DMS153 treated with DMSO at 0.1 percent for 48 hours (cell line): ENCODE measurements at regions not wholly inside any gene's neighbourhood (a gene's known extent, or its start where the extent isn't known, plus 50 kb on each side); places are given as distances from the start of the nearest gene placed in this dataset.

Experiments used
- DNase-seq: peaks from one replicate; lab custom pipeline; 2025; ENCODE audit not compliant: unreplicated experiment; lab: John Stamatoyannopoulos, UW

DNA sequence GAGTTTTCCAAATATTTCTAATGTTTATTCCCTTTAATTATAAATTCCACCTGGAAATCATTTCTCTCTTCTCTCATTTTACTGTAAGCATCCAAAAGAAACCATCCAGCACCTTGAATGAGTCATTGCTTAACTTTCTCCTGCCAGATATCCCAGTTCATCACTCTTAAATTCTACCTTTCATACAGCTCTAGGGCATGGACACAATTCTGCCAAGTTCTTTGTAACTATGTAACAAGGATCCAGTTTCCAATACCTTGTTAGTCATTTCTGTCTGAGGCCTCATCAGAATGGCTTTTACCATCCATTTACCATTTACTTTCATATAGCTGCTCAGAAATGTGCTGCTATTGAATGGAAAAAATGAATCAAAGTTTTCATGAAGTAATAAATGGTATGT, 455.4 kb upstream of the TENM4 start:
- no peak for DNase-seq

DNA sequence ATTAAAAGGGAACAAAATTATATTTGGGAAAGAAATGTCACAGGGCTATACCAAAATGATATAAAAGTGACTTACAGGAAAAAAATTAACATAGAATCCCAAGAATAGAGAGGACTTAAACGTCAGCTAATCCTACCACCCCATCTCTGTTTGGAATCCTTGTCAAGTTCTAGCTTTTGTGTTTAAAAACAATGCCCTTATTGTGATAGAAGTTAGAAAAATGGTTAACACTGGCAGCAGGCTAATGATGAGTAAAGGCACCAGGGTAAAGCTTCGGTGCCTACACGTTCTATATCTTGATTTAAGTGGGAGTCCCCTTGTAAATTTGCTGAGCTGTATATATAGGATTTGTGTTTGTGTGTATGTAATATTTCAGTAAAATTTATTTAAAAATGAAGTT, 453.3 kb upstream of the TENM4 start:
- DNase-seq, result no peak

DNA sequence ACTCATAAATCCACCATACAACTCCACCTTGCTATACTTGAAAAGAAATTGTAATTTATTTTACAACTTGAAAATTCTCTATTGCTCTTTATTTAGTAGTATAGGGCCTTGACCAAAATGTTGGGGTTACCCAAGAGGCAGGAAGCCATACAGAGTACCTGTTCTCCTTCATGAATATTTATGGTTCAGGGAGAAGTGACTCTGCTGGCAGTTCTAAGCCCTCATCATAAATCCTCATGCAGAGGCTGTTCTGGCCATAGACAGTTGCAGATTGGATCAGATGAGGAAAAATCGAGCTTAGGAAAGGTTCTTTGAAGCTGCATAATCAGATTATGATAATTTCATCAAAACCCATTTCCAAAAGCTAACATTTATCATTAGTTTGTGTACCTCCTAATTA, 449.4 kb upstream of the TENM4 start:
- DNase-seq, result no peak

DNA sequence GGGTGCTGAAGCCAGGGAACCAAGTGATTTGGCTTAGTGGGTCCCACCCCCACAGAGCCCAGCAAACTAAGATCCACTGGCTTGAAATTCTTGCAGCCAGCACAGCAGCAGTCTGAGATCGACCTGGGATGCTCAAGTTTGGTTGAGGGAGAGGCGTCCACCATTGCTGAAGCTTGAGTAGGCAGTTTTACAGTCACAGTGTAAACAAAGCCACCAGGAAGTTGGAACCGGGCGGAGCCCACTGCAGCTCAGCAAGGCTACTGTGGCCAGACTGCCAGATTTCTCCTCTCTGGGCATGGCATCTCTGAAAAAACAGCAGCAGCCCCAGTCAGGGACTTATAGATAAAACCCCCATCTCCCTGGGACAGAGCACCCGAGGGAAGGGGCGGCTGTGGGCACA, 424.1 kb upstream of the TENM4 start:
- no peak for DNase-seq

DNA sequence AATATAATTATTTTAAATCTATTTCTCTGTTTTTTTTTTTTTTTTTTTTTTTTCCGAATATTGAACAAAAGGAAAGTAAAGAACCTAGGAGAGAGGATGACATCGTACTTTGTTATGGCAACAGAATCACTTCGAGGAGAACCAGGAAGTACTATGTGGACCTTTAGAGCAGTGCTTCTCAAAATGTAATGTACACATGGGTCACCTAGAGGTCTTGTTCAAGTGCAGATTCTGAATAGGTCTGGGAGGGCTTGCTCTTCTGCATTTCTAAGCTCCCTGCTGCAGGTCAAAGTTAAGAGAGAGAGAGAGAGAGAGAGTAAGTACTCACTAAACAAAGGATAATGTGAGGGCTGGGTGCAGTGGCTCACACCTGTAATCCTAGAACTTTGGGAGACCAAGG, 419.5 kb upstream of the TENM4 start:
- no peak for DNase-seq

DNA sequence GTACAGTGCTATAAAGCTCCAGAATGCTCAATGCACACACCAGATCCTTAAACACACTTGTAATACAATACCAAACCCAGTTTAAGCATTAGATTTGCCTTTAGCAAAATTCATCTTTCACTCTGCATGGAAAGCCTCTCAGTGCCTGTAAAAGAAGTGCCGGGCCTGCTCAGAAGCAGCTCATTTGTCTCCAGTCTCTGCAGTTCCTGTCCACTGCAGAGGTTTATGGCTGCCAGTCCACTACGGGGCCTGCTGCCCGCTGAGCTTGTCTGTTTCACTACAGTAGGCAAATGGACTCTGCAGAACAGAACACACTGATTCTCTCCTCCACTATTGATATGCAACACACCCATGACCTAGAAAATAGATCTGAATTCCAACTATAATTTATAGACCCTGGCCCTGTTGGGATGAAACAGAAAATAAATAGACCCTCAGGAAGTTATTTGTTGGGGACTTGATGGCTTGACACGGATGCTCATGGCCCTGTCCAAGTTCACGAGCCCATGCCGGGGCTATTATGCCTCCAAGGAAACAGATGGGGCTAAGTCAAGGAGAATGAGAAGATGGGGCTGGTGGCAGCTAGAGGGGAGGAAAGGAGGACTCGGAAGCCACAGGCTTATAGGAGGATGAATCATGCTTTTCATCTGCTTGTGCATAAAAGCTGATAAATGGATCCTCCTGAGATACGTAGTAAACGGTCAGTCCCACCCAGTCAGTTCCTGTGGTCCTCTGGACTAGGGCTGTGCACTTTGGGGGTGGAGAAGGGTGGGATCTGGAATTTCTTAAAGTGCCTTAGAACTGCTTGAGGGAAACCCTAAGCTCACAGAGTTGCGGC, 416.8 kb upstream of the TENM4 start:
- DNase-seq, result no peak

DNA sequence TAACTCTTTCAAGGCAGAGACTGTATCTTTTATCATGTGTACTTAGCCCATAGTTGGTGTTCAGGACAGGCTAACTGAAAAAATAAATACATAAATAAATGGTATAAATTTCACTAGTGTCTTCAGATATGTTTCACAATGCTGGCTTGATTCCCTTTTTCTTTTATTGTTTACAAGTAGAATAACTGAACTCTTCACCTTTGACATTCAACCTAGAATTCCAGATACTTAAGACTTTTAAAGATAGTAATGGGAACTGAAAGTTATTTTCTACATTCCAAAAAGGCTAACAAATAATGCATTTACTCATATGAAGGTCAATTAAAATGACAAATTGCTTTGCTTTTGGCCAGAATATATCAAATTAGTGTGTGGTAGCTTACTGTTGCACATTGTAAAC, 411.3 kb upstream of the TENM4 start:
- DNase-seq, result no peak

DNA sequence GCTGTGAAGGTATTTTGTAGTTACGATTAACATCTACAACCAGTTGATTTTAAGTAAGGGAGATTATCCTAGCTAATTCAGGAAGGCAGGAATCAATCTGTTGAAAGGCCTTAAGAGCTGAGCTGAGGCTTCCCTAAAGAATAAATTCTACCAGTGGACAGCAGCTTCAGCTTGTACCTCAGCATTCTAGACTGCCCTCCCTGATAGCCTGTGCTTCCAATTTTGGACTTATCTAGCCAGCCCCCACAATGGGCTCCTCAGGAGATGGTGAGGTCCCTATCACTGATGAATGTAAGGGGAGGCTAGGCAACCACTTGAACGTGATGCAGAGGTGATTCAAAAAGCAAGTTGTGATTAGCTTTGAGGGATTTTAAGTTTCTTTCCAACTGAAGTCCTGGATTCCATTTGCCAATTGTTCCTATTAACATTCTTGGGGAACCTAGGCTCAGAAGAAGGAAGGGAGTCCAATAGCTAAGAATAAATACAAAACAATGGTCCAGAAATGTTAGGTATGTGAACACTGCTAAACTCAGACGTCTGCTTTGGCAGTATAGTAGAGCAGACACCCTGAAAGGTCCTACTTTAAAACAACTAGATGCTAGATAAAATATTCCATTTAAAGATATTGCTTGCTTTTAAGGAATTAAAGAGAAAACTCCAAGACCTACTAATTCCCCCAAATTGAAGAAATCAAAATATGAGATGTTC, 404.3 kb upstream of the TENM4 start:
- no peak for DNase-seq

DNA sequence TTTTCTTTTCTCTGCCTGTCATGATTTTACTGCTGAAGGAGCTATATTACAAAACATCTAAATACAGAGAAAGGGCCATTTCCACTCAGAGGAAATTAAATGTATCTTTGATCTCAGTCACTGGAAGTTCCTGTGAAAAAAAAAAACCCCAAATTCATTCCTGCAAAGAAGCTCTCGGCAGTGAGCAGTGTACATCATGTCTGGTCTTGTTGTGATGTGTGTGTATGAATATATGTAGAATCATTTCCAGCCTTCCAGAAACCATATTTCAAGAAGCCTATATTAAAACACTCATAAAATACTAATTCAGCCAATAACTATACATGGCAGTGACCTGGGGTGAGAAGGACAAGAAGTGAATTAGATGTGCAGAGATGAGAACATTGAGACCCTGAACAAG, 393.2 kb upstream of the TENM4 start:
- no peak for DNase-seq

DNA sequence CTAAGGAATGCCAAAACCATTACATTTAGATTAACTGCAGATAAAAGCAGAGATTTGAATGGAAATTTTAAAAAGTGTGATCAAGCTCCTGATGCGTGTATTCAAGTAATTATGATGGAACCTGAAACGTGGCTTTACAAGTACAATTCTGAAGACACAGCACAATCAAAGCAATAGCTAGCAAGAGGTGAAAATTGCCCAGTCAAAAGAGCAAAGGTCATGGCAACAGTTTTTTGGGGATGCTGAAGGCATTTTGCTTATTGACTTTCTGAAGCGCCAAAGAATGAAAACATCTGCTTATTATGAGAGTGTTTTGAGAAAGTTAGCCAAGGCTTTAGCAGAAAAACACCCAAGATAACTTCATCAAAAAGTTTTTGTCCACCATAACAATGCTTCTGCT, 389.6 kb upstream of the TENM4 start:
- DNase-seq, result no peak

DNA sequence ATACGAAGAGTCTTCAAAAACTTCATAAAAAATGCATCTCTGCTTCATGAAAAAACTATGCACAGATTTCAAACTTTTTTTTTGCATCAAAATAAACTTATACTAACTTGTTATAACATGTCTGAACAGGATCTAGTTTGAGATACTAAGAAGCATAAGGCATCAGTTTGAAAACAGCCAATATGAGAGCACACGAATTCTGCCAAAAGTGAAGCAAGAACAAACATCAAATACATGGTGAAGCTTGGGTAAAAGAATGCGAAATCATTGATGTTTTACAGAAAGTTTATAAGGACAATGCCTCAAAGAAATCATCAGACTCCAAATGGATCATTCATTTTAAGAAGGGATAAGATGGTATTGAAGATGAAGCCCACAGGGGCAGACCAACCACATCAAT, 389.1 kb upstream of the TENM4 start:
- no peak for DNase-seq

DNA sequence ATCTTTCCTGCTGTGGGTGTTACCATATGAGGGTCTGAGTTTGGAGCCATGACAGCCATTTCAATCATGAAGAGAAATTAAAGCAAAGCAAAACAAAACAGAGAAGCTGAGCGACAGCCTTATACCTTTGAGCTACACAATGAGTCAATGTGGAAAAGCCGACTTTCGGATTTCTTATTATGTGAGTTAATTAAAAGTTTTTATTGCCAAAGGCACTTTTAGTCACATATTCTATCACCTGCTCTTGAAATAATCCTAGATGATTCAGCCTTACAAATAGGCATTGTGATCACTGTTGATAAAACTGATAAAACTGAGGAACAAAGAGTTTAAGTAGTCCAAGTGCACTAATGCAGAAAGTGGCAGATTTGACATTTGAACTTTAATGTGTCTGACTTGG, 381.9 kb upstream of the TENM4 start:
- DNase-seq, result no peak

DNA sequence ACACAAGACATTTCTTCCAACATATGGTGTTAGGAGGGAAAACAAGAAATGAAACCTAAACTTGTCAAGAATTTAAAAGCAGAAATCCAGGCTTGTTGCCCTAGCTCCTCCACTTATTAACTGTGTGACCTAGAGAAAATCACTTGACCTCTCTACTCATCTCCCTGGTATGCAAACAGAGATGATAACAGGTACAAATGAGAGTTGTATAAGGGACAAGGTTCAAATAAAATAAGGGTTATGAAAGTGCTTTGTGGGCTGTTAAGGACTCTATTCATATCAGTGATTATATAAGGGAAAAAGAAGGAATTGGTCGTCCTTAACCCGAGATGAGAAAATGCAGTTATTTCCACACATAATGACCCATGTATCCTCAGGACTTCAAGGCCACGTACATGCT, 372.7 kb upstream of the TENM4 start:
- DNase-seq, result no peak

DNA sequence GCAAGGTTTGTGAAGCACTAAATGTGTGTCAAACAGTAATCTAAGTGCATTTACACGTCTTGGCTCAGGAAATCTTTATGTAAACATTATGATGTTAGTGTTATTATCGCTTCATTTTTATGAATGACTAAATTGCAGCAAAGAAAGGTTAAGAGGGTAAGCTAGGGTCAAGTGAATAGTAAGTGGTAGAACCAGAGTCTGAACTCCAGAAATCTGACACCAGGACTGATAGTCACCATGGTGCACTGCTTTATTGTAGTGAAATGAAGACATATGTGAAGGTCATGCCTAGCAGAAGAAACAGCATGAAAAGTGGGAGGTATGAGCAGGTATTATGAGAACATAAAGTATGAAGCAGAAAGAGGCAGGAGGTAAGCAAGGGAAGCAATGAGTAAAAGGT, 368.7 kb upstream of the TENM4 start:
- no peak for DNase-seq

DNA sequence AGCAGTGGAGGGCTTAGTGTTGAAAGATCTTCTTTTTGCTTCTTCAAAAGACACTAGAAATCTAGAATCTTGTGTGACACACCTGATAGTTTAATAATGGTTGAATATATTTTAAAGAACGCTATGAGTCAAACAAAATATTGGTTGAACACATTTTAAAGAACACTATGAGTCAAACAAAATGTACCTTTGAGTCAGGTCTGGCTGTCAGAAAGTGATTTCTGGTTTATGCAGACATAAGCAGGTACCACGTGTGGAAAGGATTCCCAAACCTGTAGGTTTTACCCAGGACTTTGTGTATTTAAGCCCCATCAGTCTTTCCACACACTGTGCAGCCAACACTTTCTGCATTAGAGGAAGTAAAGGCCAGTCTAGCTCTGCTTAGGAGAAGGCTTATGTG, 366.7 kb upstream of the TENM4 start:
- DNase-seq, result no peak

DNA sequence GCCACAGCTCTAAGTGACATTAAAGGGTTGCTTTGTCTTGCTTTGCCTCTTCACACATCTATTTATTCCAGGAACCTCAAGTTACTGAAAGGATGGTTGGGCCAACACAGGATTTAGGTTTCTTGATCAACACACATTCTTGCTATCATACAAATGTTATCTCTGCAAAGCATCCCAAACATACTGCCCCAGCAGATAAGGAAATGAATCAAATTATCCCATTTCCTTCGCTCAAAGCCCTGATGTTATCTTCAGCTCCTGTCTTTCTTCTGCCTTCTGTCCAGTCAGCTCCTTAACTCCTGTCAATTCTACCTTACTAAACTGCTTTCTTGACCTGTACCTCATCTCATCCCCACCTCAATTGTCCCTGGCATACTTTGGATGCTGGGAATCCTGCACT, 355.9 kb upstream of the TENM4 start:
- no peak for DNase-seq

DNA sequence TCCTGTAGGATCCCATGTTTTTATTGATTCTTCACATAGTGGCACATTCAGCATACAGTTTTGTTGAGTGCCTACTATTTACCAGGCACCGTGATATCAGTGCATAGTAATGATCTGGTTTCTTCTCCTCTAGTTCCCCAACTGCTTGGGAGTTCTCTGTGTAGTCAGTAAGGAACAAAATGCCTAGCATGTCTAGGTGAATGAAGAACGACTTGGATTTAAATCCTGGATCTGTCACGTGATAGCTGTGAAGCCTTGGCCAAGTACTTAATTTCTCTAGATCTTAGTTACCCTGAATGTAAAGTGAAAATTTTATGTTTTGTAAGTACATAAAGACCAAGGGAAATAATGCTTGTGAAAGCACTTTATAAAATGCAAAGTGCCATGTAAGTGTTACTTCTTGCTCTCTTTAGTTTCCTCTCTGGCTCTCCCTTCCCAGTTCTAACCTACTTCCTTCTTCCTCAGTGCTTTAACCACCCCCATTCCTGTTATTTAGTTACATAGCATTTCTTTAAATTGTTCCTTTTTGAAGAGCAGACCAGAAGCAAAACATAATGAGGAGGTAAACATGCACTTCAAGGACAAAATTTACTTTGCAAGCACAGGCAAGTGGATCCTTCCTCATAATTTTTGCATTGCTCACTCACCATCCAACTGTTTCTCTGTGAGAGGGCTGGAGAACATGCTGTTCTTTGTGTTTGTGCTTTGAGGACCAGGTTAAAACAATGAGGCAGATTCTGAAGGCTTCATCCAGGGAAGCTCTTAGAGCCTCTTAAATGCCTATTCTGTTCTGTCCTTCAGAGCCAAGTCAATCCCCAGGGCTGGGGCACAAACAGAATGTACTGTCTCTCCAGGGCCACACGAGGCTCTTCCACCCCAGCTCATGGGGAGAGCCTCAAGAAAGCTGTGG, 353.9 kb upstream of the TENM4 start:
- no peak for DNase-seq

DNA sequence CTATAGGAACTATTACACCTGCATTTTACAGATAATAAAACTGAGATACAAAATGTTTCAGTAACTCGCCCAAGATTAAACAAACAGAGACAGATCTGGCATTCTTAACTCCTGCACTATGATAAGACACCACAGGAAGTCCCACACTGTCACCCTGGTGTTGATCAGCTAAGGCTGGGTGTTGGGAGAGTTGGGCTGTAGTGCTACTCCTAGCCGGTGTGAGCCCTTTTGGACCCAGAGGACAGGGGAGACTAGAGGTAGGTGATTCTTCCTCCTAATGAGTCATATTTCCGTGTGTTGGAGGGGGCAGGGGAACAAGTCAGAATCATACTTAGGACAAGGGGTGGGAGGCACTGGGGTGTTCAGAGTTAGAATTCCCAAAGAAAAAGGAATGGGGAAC, 353.2 kb upstream of the TENM4 start:
- DNase-seq, result no peak

DNA sequence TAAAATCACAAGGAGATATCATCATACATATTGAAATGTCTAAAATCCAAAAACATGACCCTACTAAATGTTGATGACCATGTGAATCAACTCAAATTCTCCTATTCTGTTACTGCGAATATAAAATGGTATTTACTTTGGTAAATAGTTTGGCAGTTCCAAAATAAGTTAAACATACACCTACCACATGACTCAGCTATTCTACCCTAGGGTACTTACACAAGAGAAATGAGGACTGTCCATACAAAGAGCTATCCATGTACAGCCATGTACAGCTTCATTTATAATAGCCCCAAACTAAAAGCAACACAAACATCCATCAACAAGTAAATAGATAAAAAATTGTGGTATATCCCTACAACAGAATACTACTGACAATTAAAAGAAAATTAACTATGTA, 346.1 kb upstream of the TENM4 start:
- DNase-seq, result no peak

DNA sequence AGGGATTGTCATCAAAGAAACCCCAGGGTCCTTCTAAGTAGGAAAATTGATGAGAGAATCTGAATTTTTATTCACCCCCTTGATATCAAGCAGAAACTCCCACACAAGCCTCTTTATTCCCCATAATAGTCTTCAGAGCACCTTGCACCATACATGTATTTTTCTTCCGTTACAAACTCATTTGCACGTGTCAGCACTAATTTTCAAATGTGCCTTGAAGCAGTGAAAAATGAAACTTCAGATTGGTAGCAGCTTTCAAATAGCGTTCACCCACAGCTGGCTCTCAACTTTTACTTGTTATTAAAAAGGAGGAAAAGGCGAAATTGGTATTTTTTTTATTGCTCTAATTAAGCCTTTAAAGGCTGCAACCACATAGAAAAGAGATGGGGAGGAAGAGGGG, 343.0 kb upstream of the TENM4 start:
- DNase-seq, result no peak

DNA sequence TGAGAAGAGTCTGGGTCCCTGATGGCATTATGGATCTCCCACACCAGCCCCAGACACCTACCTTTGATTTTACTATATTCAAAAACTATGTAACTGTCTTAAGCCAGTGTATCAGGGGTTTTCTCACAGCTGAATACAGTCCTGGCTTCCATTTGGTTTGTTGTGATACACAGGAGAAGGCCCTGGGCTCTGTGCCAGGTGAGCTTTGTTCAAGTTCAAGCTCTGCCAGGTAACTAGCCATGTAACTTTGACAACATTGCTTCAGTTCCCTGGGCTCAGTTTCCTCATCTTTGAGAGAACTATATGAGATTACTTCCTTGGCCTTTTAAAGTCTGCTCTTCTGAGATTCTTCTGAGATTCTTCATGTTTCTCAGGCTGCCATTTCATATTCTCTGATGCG, 327.5 kb upstream of the TENM4 start:
- no peak for DNase-seq
